GM23338 (cell line): ENCODE measurements at regions not wholly inside any gene's neighbourhood (a gene's known extent, or its start where the extent isn't known, plus 50 kb on each side); places are given as distances from the start of the nearest gene placed in this dataset.

Experiments used
- ATAC-seq: fragments of 200-7000 bp; cut with Tn5 transposase; 3 replicates; pipeline ENCODE4 v1.9.1; 2020
- DNase-seq: peaks from one replicate; pipeline ENCODE4 v3.0.0-alpha.2; 2015; ENCODE audit warnings: low spot score
- H2AFZ ChIP-seq: fragments of 200-600 bp; sonication (generic); 2 replicates; pipeline ENCODE4 v1.8.0; 2016; ENCODE audit warnings: antibody characterized with exemption, mild to moderate bottlenecking, moderate library complexity
- H3F3A ChIP-seq: fragments of 200-600 bp; sonication (generic); replicated peaks from 2 replicates; pipeline ENCODE4 v1.8.0; 2017; ENCODE audit warnings: antibody characterized with exemption, mixed run types, low read depth
- H3K27ac ChIP-seq: fragments of 200-600 bp; sonication (generic); 2 replicates; pipeline ENCODE4 v1.6.1; 2016; ENCODE audit warnings: low read depth
- H3K27me3 ChIP-seq: fragments of 200-600 bp; sonication (generic); 2 replicates; pipeline ENCODE4 v1.8.0; 2016; ENCODE audit warnings: mild to moderate bottlenecking, mixed run types, moderate library complexity; ENCODE audit not compliant: insufficient read depth
- H3K36me3 ChIP-seq: fragments of 200-600 bp; sonication (generic); 2 replicates; pipeline ENCODE4 v1.8.0; 2016; ENCODE audit warnings: mild to moderate bottlenecking; ENCODE audit not compliant: insufficient read depth
- H3K4me1 ChIP-seq: fragments of 200-600 bp; sonication (generic); 2 replicates; pipeline ENCODE4 v1.8.0; 2016; ENCODE audit warnings: mild to moderate bottlenecking, moderate library complexity; ENCODE audit not compliant: insufficient read depth
- H3K4me2 ChIP-seq: fragments of 200-600 bp; sonication (generic); 2 replicates; pipeline ENCODE4 v1.7.1; 2017; ENCODE audit warnings: mixed run types
- H3K4me3 ChIP-seq: fragments of 200-600 bp; sonication (generic); 2 replicates; pipeline ENCODE4 v1.6.1; 2016; ENCODE audit warnings: mixed run types
- H3K79me2 ChIP-seq: fragments of 200-600 bp; sonication (generic); replicated peaks from 2 replicates; pipeline ENCODE4 v1.8.0; 2017; ENCODE audit warnings: mild to moderate bottlenecking; ENCODE audit not compliant: insufficient read depth
- H3K9me2 ChIP-seq: fragments of 200-600 bp; sonication (generic); 2 replicates; pipeline ENCODE4 v1.8.0; 2017; ENCODE audit not compliant: insufficient read depth
- H4K20me1 ChIP-seq: fragments of 200-600 bp; sonication (generic); replicated peaks from 2 replicates; pipeline ENCODE4 v1.8.0; 2017; ENCODE audit warnings: mild to moderate bottlenecking; ENCODE audit not compliant: insufficient read depth
- H3K27ac Mint-ChIP-seq: 2 replicates; pipeline ENCODE4 v1.8.0; 2020; ENCODE audit warnings: inconsistent platforms, mild to moderate bottlenecking, moderate library complexity, mixed read lengths
- H3K27me3 Mint-ChIP-seq: 3 replicates; pipeline ENCODE4 v1.8.0; 2022; ENCODE audit warnings: low read depth, mild to moderate bottlenecking, moderate library complexity, mixed read lengths, inconsistent platforms; ENCODE audit not compliant: insufficient read depth, poor library complexity
- H3K36me3 Mint-ChIP-seq: 3 replicates; pipeline ENCODE4 v1.8.0; 2021; ENCODE audit warnings: low read depth, mild to moderate bottlenecking, inconsistent platforms, moderate library complexity, mixed read lengths
- H3K4me1 Mint-ChIP-seq: 3 replicates; pipeline ENCODE4 v1.8.0; 2020; ENCODE audit warnings: mild to moderate bottlenecking, inconsistent platforms, mixed read lengths
- H3K4me3 Mint-ChIP-seq: 3 replicates; pipeline ENCODE4 v1.8.0; 2021; ENCODE audit warnings: moderate library complexity, mild to moderate bottlenecking, inconsistent platforms, mixed read lengths
- H3K9me3 Mint-ChIP-seq: 3 replicates; pipeline ENCODE4 v1.8.0; 2020; ENCODE audit warnings: moderate library complexity, mild to moderate bottlenecking, inconsistent platforms, mixed read lengths
- CREB1 ChIP-seq: fragments of 250-450 bp; sonication (Bioruptor Pico); IDR thresholded peaks from 2 replicates; pipeline ENCODE4 v1.5.0; 2020; ENCODE audit warnings: low read depth, mild to moderate bottlenecking, moderate library complexity
- ETS1 ChIP-seq: IDR thresholded peaks from 2 replicates; pipeline ENCODE4 v1.6.1; 2016; ENCODE audit warnings: antibody characterized with exemption
- EZH2 ChIP-seq: fragments of 200-600 bp; sonication (generic); IDR thresholded peaks from one replicate; pipeline ENCODE4 v1.8.0; 2017; ENCODE audit warnings: antibody characterized with exemption, mild to moderate bottlenecking, low read depth; ENCODE audit not compliant: unreplicated experiment
- EZH2phosphoT487 ChIP-seq: fragments of 200-600 bp; sonication (generic); IDR thresholded peaks from one replicate; pipeline ENCODE4 v1.8.1; 2018; ENCODE audit warnings: antibody characterized with exemption; ENCODE audit not compliant: unreplicated experiment
- JUNB ChIP-seq: IDR thresholded peaks from one replicate; pipeline ENCODE4 v1.6.1; 2016; ENCODE audit warnings: antibody characterized with exemption; ENCODE audit not compliant: unreplicated experiment
- NANOG ChIP-seq: IDR thresholded peaks from 2 replicates; pipeline ENCODE4 v1.6.1; 2016; ENCODE audit warnings: antibody characterized with exemption, borderline replicate concordance
- POLR2AphosphoS5 ChIP-seq: IDR thresholded peaks from 2 replicates; pipeline ENCODE4 v1.6.1; 2016; ENCODE audit warnings: antibody characterized with exemption, low read depth
- REST ChIP-seq: IDR thresholded peaks from one replicate; pipeline ENCODE4 v1.6.1; 2018; ENCODE audit warnings: antibody characterized with exemption; ENCODE audit not compliant: unreplicated experiment
- STAT1 ChIP-seq: IDR thresholded peaks from one replicate; pipeline ENCODE4 v1.6.1; 2016; ENCODE audit warnings: antibody characterized with exemption; ENCODE audit not compliant: unreplicated experiment
- ZNF114 ChIP-seq: fragments of 250-450 bp; sonication (Bioruptor Pico); IDR thresholded peaks from 2 replicates; pipeline ENCODE4 v1.5.0; 2020; ENCODE audit warnings: mild to moderate bottlenecking, moderate library complexity
- ZNF331 ChIP-seq: fragments of 250-450 bp; sonication (Bioruptor Pico); IDR thresholded peaks from 2 replicates; pipeline ENCODE4 v1.5.0; 2020; ENCODE audit warnings: low read depth, mild to moderate bottlenecking, moderate library complexity
- TF ChIP-seq, protein P1 (sequence below), 2 experiments: fragments of 200-600 bp in 1 of 2; sonication (generic) in 1 of 2; conservative IDR thresholded peaks; 2 replicates each; pipeline versions ENCODE4 v1.5.1 to v1.6.1; 2016 to 2017; ENCODE audit warnings: antibody characterized with exemption in 2 of 2, low read depth in 2 of 2, mild to moderate bottlenecking in 2 of 2, moderate library complexity in 1 of 2
- TF ChIP-seq, protein P2 (sequence below): fragments of 250-450 bp; sonication (Bioruptor Pico); IDR thresholded peaks from 2 replicates; pipeline ENCODE4 v1.5.0; 2020; ENCODE audit warnings: mild to moderate bottlenecking, moderate library complexity

DNA sequence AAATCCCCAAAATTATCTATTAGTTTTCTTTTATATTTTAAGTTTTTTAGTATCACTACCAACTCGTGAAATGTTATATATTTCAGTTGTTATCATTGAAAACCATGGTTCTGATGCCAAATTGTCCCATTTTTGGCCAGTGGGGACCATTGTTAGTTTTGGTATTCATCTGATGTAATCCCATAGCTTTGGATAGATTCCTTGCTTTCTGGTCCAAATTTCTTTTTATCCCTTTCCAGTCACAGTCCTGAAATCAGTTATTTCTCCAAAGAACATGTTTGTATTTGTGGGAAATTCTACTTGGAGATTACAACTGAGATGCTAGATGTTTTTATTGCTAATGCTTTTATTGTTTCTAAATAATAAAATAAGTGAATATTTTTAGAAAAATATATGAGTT, 976.8 kb upstream of the CRIM1 start:
- H3K4me3 Mint-ChIP-seq = no peak overlapping the region
- no peaks in the 10 kb centered on the region for H3K4me1 ChIP-seq
- no peaks in the 10 kb centered on the region for H3K27me3 Mint-ChIP-seq
- H3K9me2 ChIP-seq = no peaks in the 10 kb centered on the region
- no peaks in the 10 kb centered on the region for H3K27me3 ChIP-seq
- peaks cover under 1% of the 10 kb centered on the region; the same call in 2 of the 3 replicates for H3K36me3 Mint-ChIP-seq
- H3K4me1 Mint-ChIP-seq = peaks cover 6% of the 10 kb centered on the region; the same call in 2 of the 3 replicates
- ATAC-seq = no peak
- no peaks in the 10 kb centered on the region for H3K36me3 ChIP-seq
- H3K4me3 ChIP-seq = no peak overlapping the region
- H3K9me3 Mint-ChIP-seq = peaks cover 3% of the 10 kb centered on the region; the same call in 2 of the 3 replicates
- no peak for DNase-seq
- no peaks in the 10 kb centered on the region for H3F3A ChIP-seq
- no peak overlapping the region for H3K4me2 ChIP-seq
- no peaks in the 10 kb centered on the region for H3K79me2 ChIP-seq
- TF ChIP-seq ETS1 = no peak
- TF ChIP-seq, protein P1, sequence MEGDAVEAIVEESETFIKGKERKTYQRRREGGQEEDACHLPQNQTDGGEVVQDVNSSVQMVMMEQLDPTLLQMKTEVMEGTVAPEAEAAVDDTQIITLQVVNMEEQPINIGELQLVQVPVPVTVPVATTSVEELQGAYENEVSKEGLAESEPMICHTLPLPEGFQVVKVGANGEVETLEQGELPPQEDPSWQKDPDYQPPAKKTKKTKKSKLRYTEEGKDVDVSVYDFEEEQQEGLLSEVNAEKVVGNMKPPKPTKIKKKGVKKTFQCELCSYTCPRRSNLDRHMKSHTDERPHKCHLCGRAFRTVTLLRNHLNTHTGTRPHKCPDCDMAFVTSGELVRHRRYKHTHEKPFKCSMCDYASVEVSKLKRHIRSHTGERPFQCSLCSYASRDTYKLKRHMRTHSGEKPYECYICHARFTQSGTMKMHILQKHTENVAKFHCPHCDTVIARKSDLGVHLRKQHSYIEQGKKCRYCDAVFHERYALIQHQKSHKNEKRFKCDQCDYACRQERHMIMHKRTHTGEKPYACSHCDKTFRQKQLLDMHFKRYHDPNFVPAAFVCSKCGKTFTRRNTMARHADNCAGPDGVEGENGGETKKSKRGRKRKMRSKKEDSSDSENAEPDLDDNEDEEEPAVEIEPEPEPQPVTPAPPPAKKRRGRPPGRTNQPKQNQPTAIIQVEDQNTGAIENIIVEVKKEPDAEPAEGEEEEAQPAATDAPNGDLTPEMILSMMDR (conservative IDR thresholded peaks at IDR 0.05; ENCODE audit: low read depth in 2 of 2) = no peak
- no peak for TF ChIP-seq JUNB
- TF ChIP-seq EZH2 = no peak
- TF ChIP-seq ZNF331 (CRISPR knock-in tag) = no peak
- TF ChIP-seq EZH2phosphoT487 = no peak
- no peak for TF ChIP-seq NANOG
- TF ChIP-seq, protein P2, sequence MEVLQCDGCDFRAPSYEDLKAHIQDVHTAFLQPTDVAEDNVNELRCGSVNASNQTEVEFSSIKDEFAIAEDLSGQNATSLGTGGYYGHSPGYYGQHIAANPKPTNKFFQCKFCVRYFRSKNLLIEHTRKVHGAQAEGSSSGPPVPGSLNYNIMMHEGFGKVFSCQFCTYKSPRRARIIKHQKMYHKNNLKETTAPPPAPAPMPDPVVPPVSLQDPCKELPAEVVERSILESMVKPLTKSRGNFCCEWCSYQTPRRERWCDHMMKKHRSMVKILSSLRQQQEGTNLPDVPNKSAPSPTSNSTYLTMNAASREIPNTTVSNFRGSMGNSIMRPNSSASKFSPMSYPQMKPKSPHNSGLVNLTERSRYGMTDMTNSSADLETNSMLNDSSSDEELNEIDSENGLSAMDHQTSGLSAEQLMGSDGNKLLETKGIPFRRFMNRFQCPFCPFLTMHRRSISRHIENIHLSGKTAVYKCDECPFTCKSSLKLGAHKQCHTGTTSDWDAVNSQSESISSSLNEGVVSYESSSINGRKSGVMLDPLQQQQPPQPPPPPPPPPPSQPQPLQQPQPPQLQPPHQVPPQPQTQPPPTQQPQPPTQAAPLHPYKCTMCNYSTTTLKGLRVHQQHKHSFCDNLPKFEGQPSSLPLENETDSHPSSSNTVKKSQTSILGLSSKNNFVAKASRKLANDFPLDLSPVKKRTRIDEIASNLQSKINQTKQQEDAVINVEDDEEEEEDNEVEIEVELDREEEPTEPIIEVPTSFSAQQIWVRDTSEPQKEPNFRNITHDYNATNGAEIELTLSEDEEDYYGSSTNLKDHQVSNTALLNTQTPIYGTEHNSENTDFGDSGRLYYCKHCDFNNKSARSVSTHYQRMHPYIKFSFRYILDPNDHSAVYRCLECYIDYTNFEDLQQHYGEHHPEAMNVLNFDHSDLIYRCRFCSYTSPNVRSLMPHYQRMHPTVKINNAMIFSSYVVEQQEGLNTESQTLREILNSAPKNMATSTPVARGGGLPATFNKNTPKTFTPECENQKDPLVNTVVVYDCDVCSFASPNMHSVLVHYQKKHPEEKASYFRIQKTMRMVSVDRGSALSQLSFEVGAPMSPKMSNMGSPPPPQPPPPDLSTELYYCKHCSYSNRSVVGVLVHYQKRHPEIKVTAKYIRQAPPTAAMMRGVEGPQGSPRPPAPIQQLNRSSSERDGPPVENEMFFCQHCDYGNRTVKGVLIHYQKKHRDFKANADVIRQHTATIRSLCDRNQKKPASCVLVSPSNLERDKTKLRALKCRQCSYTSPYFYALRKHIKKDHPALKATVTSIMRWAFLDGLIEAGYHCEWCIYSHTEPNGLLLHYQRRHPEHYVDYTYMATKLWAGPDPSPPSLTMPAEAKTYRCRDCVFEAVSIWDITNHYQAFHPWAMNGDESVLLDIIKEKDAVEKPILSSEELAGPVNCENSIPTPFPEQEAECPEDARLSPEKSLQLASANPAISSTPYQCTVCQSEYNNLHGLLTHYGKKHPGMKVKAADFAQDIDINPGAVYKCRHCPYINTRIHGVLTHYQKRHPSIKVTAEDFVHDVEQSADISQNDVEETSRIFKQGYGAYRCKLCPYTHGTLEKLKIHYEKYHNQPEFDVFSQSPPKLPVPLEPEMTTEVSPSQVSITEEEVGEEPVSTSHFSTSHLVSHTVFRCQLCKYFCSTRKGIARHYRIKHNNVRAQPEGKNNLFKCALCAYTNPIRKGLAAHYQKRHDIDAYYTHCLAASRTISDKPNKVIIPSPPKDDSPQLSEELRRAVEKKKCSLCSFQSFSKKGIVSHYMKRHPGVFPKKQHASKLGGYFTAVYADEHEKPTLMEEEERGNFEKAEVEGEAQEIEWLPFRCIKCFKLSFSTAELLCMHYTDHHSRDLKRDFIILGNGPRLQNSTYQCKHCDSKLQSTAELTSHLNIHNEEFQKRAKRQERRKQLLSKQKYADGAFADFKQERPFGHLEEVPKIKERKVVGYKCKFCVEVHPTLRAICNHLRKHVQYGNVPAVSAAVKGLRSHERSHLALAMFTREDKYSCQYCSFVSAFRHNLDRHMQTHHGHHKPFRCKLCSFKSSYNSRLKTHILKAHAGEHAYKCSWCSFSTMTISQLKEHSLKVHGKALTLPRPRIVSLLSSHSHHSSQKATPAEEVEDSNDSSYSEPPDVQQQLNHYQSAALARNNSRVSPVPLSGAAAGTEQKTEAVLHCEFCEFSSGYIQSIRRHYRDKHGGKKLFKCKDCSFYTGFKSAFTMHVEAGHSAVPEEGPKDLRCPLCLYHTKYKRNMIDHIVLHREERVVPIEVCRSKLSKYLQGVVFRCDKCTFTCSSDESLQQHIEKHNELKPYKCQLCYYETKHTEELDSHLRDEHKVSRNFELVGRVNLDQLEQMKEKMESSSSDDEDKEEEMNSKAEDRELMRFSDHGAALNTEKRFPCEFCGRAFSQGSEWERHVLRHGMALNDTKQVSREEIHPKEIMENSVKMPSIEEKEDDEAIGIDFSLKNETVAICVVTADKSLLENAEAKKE = no peak
- no peak for TF ChIP-seq REST
- no peak for TF ChIP-seq ZNF114 (CRISPR knock-in tag)
- TF ChIP-seq POLR2AphosphoS5 = no peak
- no peak for TF ChIP-seq CREB1 (CRISPR knock-in tag)
- TF ChIP-seq STAT1 = no peak
- no peaks in the 10 kb centered on the region for H4K20me1 ChIP-seq
- no peak overlapping the region for H3K27ac ChIP-seq
- H2AFZ ChIP-seq = no peak overlapping the region
- H3K27ac Mint-ChIP-seq = no peak overlapping the region
